H9 (cell line): ENCODE measurements at regions not wholly inside any gene's neighbourhood (a gene's known extent, or its start where the extent isn't known, plus 50 kb on each side); places are given as distances from the start of the nearest gene placed in this dataset.

Experiments
- DNase-seq: peaks from one replicate; pipeline ENCODE4 v3.0.0-alpha.2; 2017
- H2AFZ ChIP-seq: one replicate; pipeline ENCODE4 v1.6.1; 2013; ENCODE audit warnings: mild to moderate bottlenecking, low read length, control low read depth, moderate library complexity
- H2AK5ac ChIP-seq: 2 replicates; pipeline ENCODE4 v1.6.1; 2013; ENCODE audit warnings: low read length, control low read depth, mixed read lengths; ENCODE audit not compliant: insufficient read length
- H2BK120ac ChIP-seq: one replicate; pipeline ENCODE4 v1.6.1; 2013; ENCODE audit warnings: low read depth, mild to moderate bottlenecking, low read length, control low read depth, inconsistent platforms; ENCODE audit not compliant: poor library complexity, severe bottlenecking
- H2BK12ac ChIP-seq: 2 replicates; pipeline ENCODE4 v1.6.1; 2013; ENCODE audit warnings: low read length, control low read depth, mixed read lengths, low read depth; ENCODE audit not compliant: insufficient read length
- H2BK15ac ChIP-seq: 2 replicates; pipeline ENCODE4 v1.6.1; 2013; ENCODE audit warnings: low read depth, low read length, control low read depth
- H2BK20ac ChIP-seq: one replicate; pipeline ENCODE4 v1.6.1; 2013; ENCODE audit warnings: low read depth, mild to moderate bottlenecking, low read length, control low read depth, inconsistent platforms; ENCODE audit not compliant: poor library complexity, severe bottlenecking
- H2BK5ac ChIP-seq: 2 replicates; pipeline ENCODE4 v1.6.1; 2013; ENCODE audit warnings: low read length, control low read depth, mixed read lengths; ENCODE audit not compliant: insufficient read length
- H3K14ac ChIP-seq: 2 replicates; pipeline ENCODE4 v1.6.1; 2013; ENCODE audit warnings: low read length, control low read depth; ENCODE audit not compliant: insufficient read depth
- H3K18ac ChIP-seq: 2 replicates; pipeline ENCODE4 v1.6.1; 2013; ENCODE audit warnings: low read depth, mild to moderate bottlenecking, mixed read lengths, low read length, control low read depth; ENCODE audit not compliant: insufficient read length
- H3K23ac ChIP-seq: 2 replicates; pipeline ENCODE4 v1.6.1; 2013; ENCODE audit warnings: low read length, control low read depth, mixed read lengths, low read depth; ENCODE audit not compliant: insufficient read length
- H3K23me2 ChIP-seq: 2 replicates; pipeline ENCODE4 v1.6.1; 2013; ENCODE audit warnings: low read depth, mild to moderate bottlenecking, mixed read lengths, low read length, control low read depth; ENCODE audit not compliant: insufficient read length, poor library complexity, severe bottlenecking
- H3K27ac ChIP-seq: 2 replicates; pipeline ENCODE4 v1.5.1; 2013; ENCODE audit warnings: low read length, control low read depth, mixed read lengths, low read depth; ENCODE audit not compliant: insufficient read length
- H3K27me3 ChIP-seq: 2 replicates; pipeline ENCODE4 v1.6.1; 2013; ENCODE audit warnings: low read length, control low read depth, inconsistent platforms; ENCODE audit not compliant: insufficient read depth
- H3K4ac ChIP-seq: 2 replicates; pipeline ENCODE4 v1.6.1; 2013; ENCODE audit warnings: low read depth, mild to moderate bottlenecking, control low read depth, inconsistent platforms, low read length, moderate library complexity
- H3K4me1 ChIP-seq: 2 replicates; pipeline ENCODE4 v1.6.1; 2013; ENCODE audit warnings: low read length, control low read depth, inconsistent platforms; ENCODE audit not compliant: insufficient read depth
- H3K4me2 ChIP-seq: 2 replicates; pipeline ENCODE4 v1.6.1; 2013; ENCODE audit warnings: low read length, control low read depth, mixed read lengths; ENCODE audit not compliant: insufficient read length, insufficient read depth
- H3K56ac ChIP-seq: 2 replicates; pipeline ENCODE4 v1.6.1; 2013; ENCODE audit warnings: low read depth, mild to moderate bottlenecking, mixed read lengths, low read length, control low read depth; ENCODE audit not compliant: insufficient read length
- H3K79me1 ChIP-seq: 2 replicates; pipeline ENCODE4 v1.6.1; 2013; ENCODE audit warnings: low read depth, mild to moderate bottlenecking, moderate library complexity, low read length, control low read depth, inconsistent platforms; ENCODE audit not compliant: insufficient read depth, poor library complexity, severe bottlenecking
- H3K79me2 ChIP-seq: 2 replicates; pipeline ENCODE4 v1.6.1; 2013; ENCODE audit warnings: low read length, control low read depth, inconsistent platforms; ENCODE audit not compliant: insufficient read depth
- H3K9ac ChIP-seq: 2 replicates; pipeline ENCODE4 v1.6.1; 2013; ENCODE audit warnings: low read length, control low read depth, mixed read lengths; ENCODE audit not compliant: insufficient read length; ENCODE audit errors: extremely low read depth
- H3K9me3 ChIP-seq: one replicate; pipeline ENCODE4 v1.6.1; 2013; ENCODE audit warnings: low read depth, low read length, inconsistent platforms; ENCODE audit not compliant: control insufficient read depth
- H3T11ph ChIP-seq: one replicate; pipeline ENCODE4 v1.6.1; 2013; ENCODE audit warnings: mild to moderate bottlenecking, low read length, control low read depth, inconsistent platforms
- H4K20me1 ChIP-seq: one replicate; pipeline ENCODE4 v1.6.1; 2013; ENCODE audit not compliant: control insufficient read depth, insufficient read length, insufficient read depth
- H4K5ac ChIP-seq: 2 replicates; pipeline ENCODE4 v1.6.1; 2013; ENCODE audit warnings: low read depth, mild to moderate bottlenecking, mixed read lengths, low read length, control low read depth; ENCODE audit not compliant: insufficient read length
- H4K8ac ChIP-seq: replicated peaks from 2 replicates; pipeline ENCODE4 v1.6.1; 2013; ENCODE audit warnings: low read length, control low read depth, mixed read lengths, low read depth; ENCODE audit not compliant: insufficient read length
- H4K91ac ChIP-seq: 2 replicates; pipeline ENCODE4 v1.6.1; 2013; ENCODE audit warnings: low read depth, mild to moderate bottlenecking, moderate library complexity, mixed read lengths, low read length, control low read depth; ENCODE audit not compliant: insufficient read length
- H3K27ac Mint-ChIP-seq, 3 experiments: 2 replicates in 2 of 3; 3 replicates in 1 of 3; pipeline ENCODE4 v1.8.0; 2020 to 2021; ENCODE audit warnings: mixed read lengths in 3 of 3, mild to moderate bottlenecking in 1 of 3, moderate library complexity in 1 of 3
- H3K27me3 Mint-ChIP-seq: 2 replicates; pipeline ENCODE4 v1.8.0; 2021; ENCODE audit warnings: low read depth, mild to moderate bottlenecking, moderate library complexity, mixed read lengths
- H3K36me3 Mint-ChIP-seq, 3 experiments: 2 replicates in 2 of 3; 3 replicates in 1 of 3; pipeline ENCODE4 v1.8.0; 2020 to 2021; ENCODE audit warnings: low read depth in 3 of 3, mixed read lengths in 3 of 3; ENCODE audit not compliant: insufficient read depth in 1 of 3
- H3K4me1 Mint-ChIP-seq, 2 experiments: 2 replicates each; pipeline ENCODE4 v1.8.0; 2020; ENCODE audit warnings: mixed read lengths in 2 of 2
- H3K4me3 Mint-ChIP-seq, 2 experiments: 2 replicates in 1 of 2; 3 replicates in 1 of 2; pipeline ENCODE4 v1.8.0; 2020 to 2021; ENCODE audit warnings: mild to moderate bottlenecking in 2 of 2, mixed read lengths in 2 of 2, moderate library complexity in 1 of 2
- H3K9me3 Mint-ChIP-seq, 2 experiments: 2 replicates in 1 of 2; 3 replicates in 1 of 2; pipeline ENCODE4 v1.8.0; 2020; ENCODE audit warnings: mild to moderate bottlenecking in 2 of 2, mixed read lengths in 2 of 2, moderate library complexity in 1 of 2
- WGBS: extraction: QIAGEN DNeasy Blood & Tissue Kit; methylation state at CpG from one replicate; pipeline ENCODE4 v1.1.7; 2013; ENCODE audit warnings: missing lambda C conversion rate, low lambda C conversion rate, mixed read lengths; ENCODE audit not compliant: insufficient read length; ENCODE audit errors: extremely low coverage; 5-methylcytosine and 5-hydroxymethylcytosine counted together
- TF ChIP-seq, protein P1 (sequence below): fragments of 200-600 bp; sonication (generic); conservative IDR thresholded peaks from 3 replicates; pipeline ENCODE4 v1.8.0; 2021; ENCODE audit warnings: antibody characterized with exemption, mild to moderate bottlenecking

GRCh38 chr14:84129941-84130340, 1400.0 kb upstream of the FLRT2 start:
- H3K79me2 ChIP-seq, result no peaks in the 10 kb centered on the region
- H3K27ac ChIP-seq, result no peak overlapping the region
- Mint-ChIP-seq H3K27ac (no peak overlapping the region), H3K4me3 (no peak overlapping the region), H3K27me3 (no peaks in the 10 kb centered on the region), H3K9me3 (peaks cover 3 to 11% of the 10 kb centered on the region in 2 experiments; a peak in 3 of 5 replicates), H3K4me1 (peaks cover 0 to 2% of the 10 kb centered on the region in 2 experiments; a peak in 1 of 4 replicates), H3K36me3 (peaks cover 2 to 7% (median 6%) of the 10 kb centered on the region in 3 experiments; a peak in 5 of 7 replicates)
- no peaks in the 10 kb centered on the region for H3K27me3 ChIP-seq
- H4K91ac ChIP-seq, result no peak overlapping the region
- TF ChIP-seq, protein P1, sequence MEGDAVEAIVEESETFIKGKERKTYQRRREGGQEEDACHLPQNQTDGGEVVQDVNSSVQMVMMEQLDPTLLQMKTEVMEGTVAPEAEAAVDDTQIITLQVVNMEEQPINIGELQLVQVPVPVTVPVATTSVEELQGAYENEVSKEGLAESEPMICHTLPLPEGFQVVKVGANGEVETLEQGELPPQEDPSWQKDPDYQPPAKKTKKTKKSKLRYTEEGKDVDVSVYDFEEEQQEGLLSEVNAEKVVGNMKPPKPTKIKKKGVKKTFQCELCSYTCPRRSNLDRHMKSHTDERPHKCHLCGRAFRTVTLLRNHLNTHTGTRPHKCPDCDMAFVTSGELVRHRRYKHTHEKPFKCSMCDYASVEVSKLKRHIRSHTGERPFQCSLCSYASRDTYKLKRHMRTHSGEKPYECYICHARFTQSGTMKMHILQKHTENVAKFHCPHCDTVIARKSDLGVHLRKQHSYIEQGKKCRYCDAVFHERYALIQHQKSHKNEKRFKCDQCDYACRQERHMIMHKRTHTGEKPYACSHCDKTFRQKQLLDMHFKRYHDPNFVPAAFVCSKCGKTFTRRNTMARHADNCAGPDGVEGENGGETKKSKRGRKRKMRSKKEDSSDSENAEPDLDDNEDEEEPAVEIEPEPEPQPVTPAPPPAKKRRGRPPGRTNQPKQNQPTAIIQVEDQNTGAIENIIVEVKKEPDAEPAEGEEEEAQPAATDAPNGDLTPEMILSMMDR, result no peak
- no peak overlapping the region for H3K9ac ChIP-seq
- H3K18ac ChIP-seq, result no peak overlapping the region
- H2BK20ac ChIP-seq, result no peak overlapping the region
- H2BK120ac ChIP-seq, result no peak overlapping the region
- H3K23me2 ChIP-seq, result no peaks in the 10 kb centered on the region
- no peaks in the 10 kb centered on the region for H3K4me1 ChIP-seq
- no peak overlapping the region for H2BK5ac ChIP-seq
- no peaks in the 10 kb centered on the region for H4K20me1 ChIP-seq
- H3T11ph ChIP-seq, result no peak overlapping the region
- H3K56ac ChIP-seq, result no peak overlapping the region
- WGBS, result no CpG with 5 or more reads among the region's 1 CpG
- H2AK5ac ChIP-seq, result no peak overlapping the region
- no peak overlapping the region for H4K5ac ChIP-seq
- DNase-seq, result no peak
- H2BK15ac ChIP-seq, result no peak overlapping the region
- H2BK12ac ChIP-seq, result no peak overlapping the region
- no peak overlapping the region for H3K23ac ChIP-seq
- H2AFZ ChIP-seq, result no peak overlapping the region
- H3K4ac ChIP-seq, result no peak overlapping the region
- H3K79me1 ChIP-seq, result no peaks in the 10 kb centered on the region
- no peak overlapping the region for H3K14ac ChIP-seq
- H3K4me2 ChIP-seq, result no peak overlapping the region
- H3K9me3 ChIP-seq, result no peaks in the 10 kb centered on the region
- no peak overlapping the region for H4K8ac ChIP-seq
